Stomach (tissue), 4 donors: ENCODE measurements at regions not wholly inside any gene's neighbourhood (a gene's known extent, or its start where the extent isn't known, plus 50 kb on each side); places are given as distances from the start of the nearest gene placed in this dataset.

Experiments used
- EP300 ChIP-seq: sonication (generic); formaldehyde crosslinking; IDR thresholded peaks from one replicate; pipeline ENCODE4 v1.6.1; 2017; ENCODE audit warnings: antibody characterized with exemption
- POLR2A ChIP-seq, 4 donors: fragments of 450-650 bp; IDR thresholded peaks; one replicate each; pipeline ENCODE4 v1.6.1; 2016; ENCODE audit warnings: antibody characterized with exemption in 4 of 4, control low read depth in 2 of 4, mild to moderate bottlenecking in 1 of 4, moderate library complexity in 1 of 4
- POLR2AphosphoS5 ChIP-seq, 3 donors: sonication (generic); formaldehyde crosslinking; IDR thresholded peaks; one replicate each; pipeline ENCODE4 v1.6.1; 2016; ENCODE audit warnings: antibody characterized with exemption in 3 of 3
- TF ChIP-seq, protein P1 (sequence below), 7 experiments: fragments of 450-650 bp in 4 of 7; fragments of 200-600 bp in 3 of 7; sonication (generic) in 3 of 7; IDR thresholded peaks; one replicate each; pipeline ENCODE4 v1.5.1; 2016 to 2019; ENCODE audit warnings: antibody characterized with exemption in 7 of 7, control low read depth in 2 of 7, mild to moderate bottlenecking in 1 of 7

DNA sequence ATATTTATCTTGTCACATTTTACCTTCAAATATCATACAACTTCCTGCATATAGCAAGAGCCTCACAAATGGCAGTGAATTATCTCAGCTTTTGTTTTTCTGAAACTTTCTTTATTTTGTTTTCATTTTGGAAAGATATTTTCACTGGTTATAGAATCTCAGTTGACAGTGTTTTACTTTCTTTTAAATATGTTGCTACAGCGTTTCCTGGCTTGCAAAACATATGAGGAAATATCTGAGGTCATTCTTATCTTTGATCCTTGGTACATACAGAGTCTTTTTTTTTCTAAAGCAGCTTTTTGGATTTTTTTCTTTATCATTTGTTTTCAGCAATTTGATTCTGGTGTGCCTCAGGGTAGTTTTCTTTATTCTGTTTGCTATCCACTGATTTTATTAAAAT, 77.6 kb upstream of the CEP78 start:
- TF ChIP-seq POLR2A (IDR thresholded peaks at IDR 0.05) (no peak), POLR2AphosphoS5 (IDR thresholded peaks at IDR 0.05) (no peak), EP300 (no peak)
- TF ChIP-seq, protein P1, sequence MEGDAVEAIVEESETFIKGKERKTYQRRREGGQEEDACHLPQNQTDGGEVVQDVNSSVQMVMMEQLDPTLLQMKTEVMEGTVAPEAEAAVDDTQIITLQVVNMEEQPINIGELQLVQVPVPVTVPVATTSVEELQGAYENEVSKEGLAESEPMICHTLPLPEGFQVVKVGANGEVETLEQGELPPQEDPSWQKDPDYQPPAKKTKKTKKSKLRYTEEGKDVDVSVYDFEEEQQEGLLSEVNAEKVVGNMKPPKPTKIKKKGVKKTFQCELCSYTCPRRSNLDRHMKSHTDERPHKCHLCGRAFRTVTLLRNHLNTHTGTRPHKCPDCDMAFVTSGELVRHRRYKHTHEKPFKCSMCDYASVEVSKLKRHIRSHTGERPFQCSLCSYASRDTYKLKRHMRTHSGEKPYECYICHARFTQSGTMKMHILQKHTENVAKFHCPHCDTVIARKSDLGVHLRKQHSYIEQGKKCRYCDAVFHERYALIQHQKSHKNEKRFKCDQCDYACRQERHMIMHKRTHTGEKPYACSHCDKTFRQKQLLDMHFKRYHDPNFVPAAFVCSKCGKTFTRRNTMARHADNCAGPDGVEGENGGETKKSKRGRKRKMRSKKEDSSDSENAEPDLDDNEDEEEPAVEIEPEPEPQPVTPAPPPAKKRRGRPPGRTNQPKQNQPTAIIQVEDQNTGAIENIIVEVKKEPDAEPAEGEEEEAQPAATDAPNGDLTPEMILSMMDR (IDR thresholded peaks at IDR 0.05): no peak
